RWPE2 (cell line): ENCODE measurements at regions not wholly inside any gene's neighbourhood (a gene's known extent, or its start where the extent isn't known, plus 50 kb on each side); places are given as distances from the start of the nearest gene placed in this dataset.

Source experiments
- ATAC-seq: fragments of 200-7000 bp; cut with Tn5 transposase; 3 replicates; pipeline ENCODE4 v1.9.1; 2021; ENCODE audit warnings: low read depth
- DNase-seq: peaks from one replicate; pipeline ENCODE4 v3.0.0-alpha.2; 2020; ENCODE audit warnings: low spot score
- H3K27ac ChIP-seq: fragments of 450-650 bp; 2 replicates; pipeline ENCODE4 v1.5.1; 2017; ENCODE audit warnings: mild to moderate bottlenecking; ENCODE audit not compliant: poor library complexity, severe bottlenecking
- H3K27me3 ChIP-seq: fragments of 250-450 bp; sonication (Bioruptor Pico); 2 replicates; pipeline ENCODE4 v1.5.1; 2021; ENCODE audit warnings: mild to moderate bottlenecking, moderate library complexity; ENCODE audit not compliant: insufficient read depth, poor library complexity, severe bottlenecking
- H3K36me3 ChIP-seq: fragments of 250-450 bp; sonication (Bioruptor Pico); 2 replicates; pipeline ENCODE4 v1.5.1; 2020; ENCODE audit warnings: low read depth, mild to moderate bottlenecking, moderate library complexity
- H3K4me1 ChIP-seq: fragments of 250-450 bp; sonication (Bioruptor Pico); 2 replicates; pipeline ENCODE4 v1.5.1; 2021; ENCODE audit warnings: mild to moderate bottlenecking, moderate library complexity; ENCODE audit not compliant: insufficient read depth, poor library complexity, severe bottlenecking
- H3K4me3 ChIP-seq: fragments of 250-450 bp; sonication (Bioruptor Pico); 2 replicates; pipeline ENCODE4 v1.5.1; 2021; ENCODE audit warnings: mild to moderate bottlenecking, moderate library complexity; ENCODE audit not compliant: severe bottlenecking
- H3K9me3 ChIP-seq: fragments of 250-450 bp; sonication (Bioruptor Pico); 2 replicates; pipeline ENCODE4 v1.5.1; 2021; ENCODE audit warnings: mild to moderate bottlenecking, moderate library complexity; ENCODE audit not compliant: severe bottlenecking
- TF ChIP-seq, protein P1 (sequence below): fragments of 450-650 bp; IDR thresholded peaks from one replicate; pipeline ENCODE4 v1.5.1; 2017; ENCODE audit warnings: mild to moderate bottlenecking, moderate library complexity; ENCODE audit not compliant: poor library complexity, severe bottlenecking

DNA sequence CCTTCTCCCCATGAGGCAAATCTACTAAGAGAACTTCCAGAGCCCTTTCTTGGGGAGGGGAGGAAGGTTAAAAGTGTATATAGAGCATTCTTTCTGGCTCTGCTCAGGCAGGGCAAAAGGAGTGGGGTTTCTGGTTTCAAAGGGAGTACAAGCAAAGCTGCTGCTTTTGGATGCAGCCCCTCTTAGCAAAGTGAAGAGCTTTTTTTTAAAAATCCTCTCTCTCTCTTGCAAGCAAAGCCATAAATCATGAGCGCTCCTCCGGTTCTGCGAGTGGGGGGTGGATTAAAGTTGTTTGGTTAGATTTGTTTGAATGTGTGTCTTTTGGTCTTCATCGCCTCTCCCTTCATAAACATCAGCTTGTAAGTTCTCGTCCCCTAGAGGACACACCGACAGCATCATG, 546.6 kb upstream of the TBX3 start:
- H3K27ac ChIP-seq, result no peak overlapping the region
- no peak overlapping the region for H3K4me3 ChIP-seq
- no peaks in the 10 kb centered on the region for H3K27me3 ChIP-seq
- ATAC-seq, result no peak
- H3K36me3 ChIP-seq, result no peaks in the 10 kb centered on the region
- peaks cover 13% of the 10 kb centered on the region for H3K4me1 ChIP-seq
- TF ChIP-seq, protein P1, sequence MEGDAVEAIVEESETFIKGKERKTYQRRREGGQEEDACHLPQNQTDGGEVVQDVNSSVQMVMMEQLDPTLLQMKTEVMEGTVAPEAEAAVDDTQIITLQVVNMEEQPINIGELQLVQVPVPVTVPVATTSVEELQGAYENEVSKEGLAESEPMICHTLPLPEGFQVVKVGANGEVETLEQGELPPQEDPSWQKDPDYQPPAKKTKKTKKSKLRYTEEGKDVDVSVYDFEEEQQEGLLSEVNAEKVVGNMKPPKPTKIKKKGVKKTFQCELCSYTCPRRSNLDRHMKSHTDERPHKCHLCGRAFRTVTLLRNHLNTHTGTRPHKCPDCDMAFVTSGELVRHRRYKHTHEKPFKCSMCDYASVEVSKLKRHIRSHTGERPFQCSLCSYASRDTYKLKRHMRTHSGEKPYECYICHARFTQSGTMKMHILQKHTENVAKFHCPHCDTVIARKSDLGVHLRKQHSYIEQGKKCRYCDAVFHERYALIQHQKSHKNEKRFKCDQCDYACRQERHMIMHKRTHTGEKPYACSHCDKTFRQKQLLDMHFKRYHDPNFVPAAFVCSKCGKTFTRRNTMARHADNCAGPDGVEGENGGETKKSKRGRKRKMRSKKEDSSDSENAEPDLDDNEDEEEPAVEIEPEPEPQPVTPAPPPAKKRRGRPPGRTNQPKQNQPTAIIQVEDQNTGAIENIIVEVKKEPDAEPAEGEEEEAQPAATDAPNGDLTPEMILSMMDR, result no peak
- no peaks in the 10 kb centered on the region for H3K9me3 ChIP-seq
- no peak for DNase-seq

DNA sequence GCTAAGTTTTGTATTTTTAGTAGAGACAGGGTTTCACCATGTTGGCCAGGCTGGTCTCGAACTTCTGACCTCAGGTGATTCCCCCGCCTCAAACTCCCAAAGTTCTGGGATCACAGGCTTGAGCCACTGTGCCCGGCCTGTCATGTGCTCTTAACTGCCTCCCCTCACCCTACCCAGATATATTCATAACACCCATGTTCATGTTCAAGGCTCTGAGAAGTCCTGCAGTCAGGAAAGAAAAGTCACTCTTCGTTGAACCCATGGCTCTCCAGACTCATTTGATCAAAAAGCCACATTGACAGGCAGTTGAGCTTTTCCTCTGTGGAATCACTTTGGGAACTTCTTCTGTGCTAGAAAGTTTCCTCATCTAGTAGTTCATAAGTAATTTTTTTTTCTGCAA, 545.5 kb upstream of the TBX3 start:
- TF ChIP-seq, protein P1, result no peak
- ATAC-seq (no peak), DNase-seq (no peak)
- H3K9me3 ChIP-seq, result no peaks in the 10 kb centered on the region
- H3K4me1 ChIP-seq, result peaks cover 13% of the 10 kb centered on the region
- no peak overlapping the region for H3K4me3 ChIP-seq
- no peaks in the 10 kb centered on the region for H3K36me3 ChIP-seq
- no peaks in the 10 kb centered on the region for H3K27me3 ChIP-seq
- H3K27ac ChIP-seq, result no peak overlapping the region

DNA sequence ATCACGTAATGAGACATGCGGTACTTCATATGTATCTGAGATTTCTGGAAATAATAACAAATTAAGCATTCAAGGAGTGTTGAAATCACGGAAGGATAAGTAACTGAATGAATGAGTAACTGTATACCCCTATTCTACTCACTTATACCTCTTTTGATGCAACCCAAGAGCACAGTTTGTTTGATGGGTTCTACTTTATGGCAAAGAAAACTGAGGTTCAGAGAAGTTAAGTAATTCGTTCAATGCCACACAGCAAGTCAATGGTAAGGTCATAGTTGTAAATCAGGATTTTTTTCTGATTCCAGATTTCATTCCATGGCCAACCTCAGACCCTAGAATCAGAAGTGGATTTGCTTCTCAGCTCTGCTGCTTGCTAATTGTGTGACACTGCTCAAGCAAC, 544.5 kb upstream of the TBX3 start:
- Histone ChIP-seq H3K4me1 (peaks cover 21% of the 10 kb centered on the region), H3K4me3 (no peak overlapping the region), H3K27ac (no peak overlapping the region), H3K36me3 (no peaks in the 10 kb centered on the region), H3K27me3 (no peaks in the 10 kb centered on the region), H3K9me3 (no peaks in the 10 kb centered on the region)
- no peak for DNase-seq
- TF ChIP-seq, protein P1, result no peak
- no peak for ATAC-seq

DNA sequence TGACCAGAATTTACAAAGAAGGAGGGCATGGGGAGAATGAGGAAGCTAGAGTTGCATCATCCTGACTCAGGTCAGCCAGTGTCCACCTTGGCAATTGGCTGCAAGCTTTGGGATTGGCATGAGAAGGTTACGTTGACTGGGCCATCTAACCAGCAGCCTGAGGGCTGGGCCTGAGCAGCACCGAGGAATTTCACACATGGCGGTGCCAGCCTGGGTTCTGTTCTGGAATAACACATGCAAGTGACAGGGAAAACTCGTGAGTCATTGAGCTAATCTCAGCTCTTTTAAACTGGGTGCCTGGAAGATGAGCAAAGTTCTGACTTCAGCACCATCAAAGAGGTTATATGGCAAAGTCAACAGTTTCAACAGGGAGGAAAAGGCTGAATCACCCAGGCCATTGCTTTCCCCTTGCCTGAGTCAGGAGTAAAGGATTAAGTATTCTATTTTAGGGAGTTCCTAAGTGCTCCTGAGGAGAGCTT, 543.2 kb upstream of the TBX3 start:
- no peak overlapping the region for H3K4me3 ChIP-seq
- ATAC-seq, result peak; percentile 97
- peak; percentile 81 for DNase-seq
- H3K27ac ChIP-seq, result peak overlapping the region; percentile 59
- H3K4me1 ChIP-seq, result peaks cover 30% of the 10 kb centered on the region
- no peaks in the 10 kb centered on the region for H3K9me3 ChIP-seq
- H3K36me3 ChIP-seq, result no peaks in the 10 kb centered on the region
- TF ChIP-seq, protein P1, result no peak
- no peaks in the 10 kb centered on the region for H3K27me3 ChIP-seq

DNA sequence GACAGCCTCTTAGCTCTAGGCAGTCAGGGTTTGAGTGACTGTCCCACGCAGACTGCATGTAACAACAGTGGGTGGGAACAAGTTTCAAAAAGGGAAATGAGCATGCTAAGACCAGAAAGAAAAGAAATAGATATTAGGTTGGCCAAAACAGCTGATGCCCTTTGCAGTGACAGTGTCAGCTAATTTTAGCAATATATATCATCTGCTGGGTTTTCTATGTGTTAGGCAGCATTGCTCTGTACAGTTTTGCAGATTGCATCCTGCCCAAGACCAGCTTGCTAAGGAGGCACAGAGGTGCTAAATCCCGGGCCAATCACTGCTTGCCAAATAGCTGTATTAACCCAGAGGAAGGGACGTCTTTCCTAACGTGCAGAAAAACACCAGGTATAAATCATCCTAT, 541.9 kb upstream of the TBX3 start:
- Histone ChIP-seq H3K27ac (no peak overlapping the region), H3K4me3 (no peak overlapping the region), H3K36me3 (no peaks in the 10 kb centered on the region), H3K9me3 (no peaks in the 10 kb centered on the region), H3K4me1 (peaks cover 30% of the 10 kb centered on the region), H3K27me3 (no peaks in the 10 kb centered on the region)
- DNase-seq (no peak), ATAC-seq (no peak)
- TF ChIP-seq, protein P1, result no peak
